ENCODE measurements at regions not wholly inside any gene's neighbourhood (a gene's known extent, or its start where the extent isn't known, plus 50 kb on each side); places are given as distances from the start of the nearest gene placed in this dataset.
"Not testable (repeated sequence)": the region's sequence is repeated elsewhere in the genome, so short reads cannot be mapped to it uniquely, and the experiment has no call there.

DNA sequence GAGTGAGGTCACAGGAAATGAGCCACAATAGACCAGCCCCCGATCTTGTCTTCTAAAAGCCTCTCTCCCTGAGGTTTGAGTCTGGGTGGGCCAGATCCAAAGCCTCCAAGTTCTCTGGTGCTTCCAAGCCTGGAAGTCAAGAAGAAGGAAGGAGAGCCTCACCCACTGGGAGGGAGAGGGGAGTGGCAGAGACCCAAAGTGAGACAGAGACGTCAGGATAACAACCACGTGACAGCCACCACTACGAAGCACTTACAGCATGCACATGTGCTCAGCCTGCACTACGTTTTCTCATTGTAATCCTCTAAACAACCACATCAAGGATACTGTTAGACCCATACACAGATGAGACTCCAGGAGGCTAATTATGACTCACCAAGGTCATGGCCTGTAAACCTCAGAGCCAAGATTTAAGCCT, 197.3 kb upstream of the LINGO1 start:
- TF ChIP-seq, protein P1, sequence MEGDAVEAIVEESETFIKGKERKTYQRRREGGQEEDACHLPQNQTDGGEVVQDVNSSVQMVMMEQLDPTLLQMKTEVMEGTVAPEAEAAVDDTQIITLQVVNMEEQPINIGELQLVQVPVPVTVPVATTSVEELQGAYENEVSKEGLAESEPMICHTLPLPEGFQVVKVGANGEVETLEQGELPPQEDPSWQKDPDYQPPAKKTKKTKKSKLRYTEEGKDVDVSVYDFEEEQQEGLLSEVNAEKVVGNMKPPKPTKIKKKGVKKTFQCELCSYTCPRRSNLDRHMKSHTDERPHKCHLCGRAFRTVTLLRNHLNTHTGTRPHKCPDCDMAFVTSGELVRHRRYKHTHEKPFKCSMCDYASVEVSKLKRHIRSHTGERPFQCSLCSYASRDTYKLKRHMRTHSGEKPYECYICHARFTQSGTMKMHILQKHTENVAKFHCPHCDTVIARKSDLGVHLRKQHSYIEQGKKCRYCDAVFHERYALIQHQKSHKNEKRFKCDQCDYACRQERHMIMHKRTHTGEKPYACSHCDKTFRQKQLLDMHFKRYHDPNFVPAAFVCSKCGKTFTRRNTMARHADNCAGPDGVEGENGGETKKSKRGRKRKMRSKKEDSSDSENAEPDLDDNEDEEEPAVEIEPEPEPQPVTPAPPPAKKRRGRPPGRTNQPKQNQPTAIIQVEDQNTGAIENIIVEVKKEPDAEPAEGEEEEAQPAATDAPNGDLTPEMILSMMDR (conservative IDR thresholded peaks at IDR 0.05; ENCODE audit: control insufficient read depth, insufficient read depth, low read depth, low read length), result no peak
- H3K4me3 ChIP-seq (ENCODE audit: control insufficient read depth, low read depth, low read length), result no peak overlapping the region
- DNase-seq (ENCODE audit: low read depth), result peak; percentile 96

DNA sequence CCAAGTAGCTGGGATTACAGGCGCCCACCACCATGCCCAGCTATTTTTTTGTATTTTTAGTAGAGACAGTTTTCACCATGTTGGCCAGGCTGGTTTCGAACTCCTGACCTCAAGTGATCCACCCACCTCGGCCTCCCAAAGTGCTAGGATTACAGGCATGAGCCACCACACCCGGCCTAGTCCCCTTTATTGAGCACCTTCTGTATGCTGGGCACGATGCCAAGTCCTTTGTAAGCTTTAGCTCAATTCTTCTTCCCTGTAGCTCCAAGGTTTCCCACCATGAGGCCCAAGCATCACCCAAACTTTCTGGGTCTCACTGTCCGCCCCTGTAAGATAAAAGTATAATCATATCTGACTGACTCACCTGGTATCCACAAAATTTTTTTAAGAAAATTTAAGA, 196.6 kb upstream of the LINGO1 start:
- not testable (repeated sequence) for H3K4me3 ChIP-seq (ENCODE audit: control insufficient read depth, low read depth, low read length); DNase-seq (ENCODE audit: low read depth)

DNA sequence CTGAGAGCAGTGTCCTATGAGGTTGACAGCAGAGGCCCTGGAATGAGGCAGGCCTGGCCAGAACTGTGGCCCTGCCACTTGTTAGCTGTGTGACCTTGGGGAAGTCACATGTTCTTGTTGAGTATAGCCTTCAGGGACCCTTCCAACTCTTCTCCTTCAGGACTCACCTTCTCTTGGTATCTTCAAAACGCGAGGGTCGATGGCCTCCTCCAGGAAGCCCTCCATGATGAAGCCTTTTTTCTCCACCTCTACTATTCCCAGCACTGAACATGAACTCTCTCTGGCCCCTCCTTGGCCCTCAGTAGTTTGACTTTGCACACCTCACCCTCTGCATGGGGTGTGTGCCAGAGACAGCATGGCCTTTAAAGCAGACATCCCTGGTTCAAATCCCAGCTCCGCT, 195.1 kb upstream of the LINGO1 start:
- TF ChIP-seq, protein P1 (conservative IDR thresholded peaks at IDR 0.05; ENCODE audit: control insufficient read depth, insufficient read depth, low read depth, low read length), result no peak
- no peak overlapping the region for H3K4me3 ChIP-seq (ENCODE audit: control insufficient read depth, low read depth, low read length)
- no peak for DNase-seq (ENCODE audit: low read depth)

DNA sequence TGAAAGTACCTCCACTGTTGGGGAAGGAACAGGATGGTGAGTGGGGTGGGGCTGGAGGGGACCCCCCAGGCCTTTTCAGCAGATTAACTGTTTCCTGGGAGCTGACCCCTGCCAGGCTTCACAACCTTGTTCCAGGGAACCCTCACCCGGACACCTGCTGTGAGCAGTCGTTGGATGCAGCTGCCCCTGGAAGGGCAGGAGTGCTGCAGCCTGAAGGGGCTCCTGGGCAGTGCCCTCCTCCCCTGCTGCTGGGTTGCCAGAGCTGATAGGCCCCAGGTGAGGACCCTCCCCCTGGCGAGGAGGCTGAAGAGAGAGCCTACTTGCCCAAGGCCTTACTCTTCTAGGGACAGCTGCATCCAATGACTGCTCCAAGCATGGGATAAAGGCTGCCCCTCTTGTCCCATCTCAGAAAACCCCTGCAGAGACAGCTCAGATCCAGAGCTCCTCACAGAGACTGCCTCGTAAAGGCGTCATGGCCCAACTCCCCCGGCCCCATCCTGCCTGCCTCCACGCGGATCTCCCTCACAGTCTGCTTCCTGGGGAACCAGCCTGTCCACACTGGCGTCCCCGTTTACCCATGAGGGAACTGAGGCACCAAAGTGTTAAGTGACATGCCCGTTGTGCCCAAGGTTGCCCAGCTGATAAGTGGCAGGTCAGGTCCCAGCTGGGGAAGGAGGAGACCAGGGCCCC, 193.4 kb upstream of the LINGO1 start:
- H3K4me3 ChIP-seq (ENCODE audit: control insufficient read depth, low read depth, low read length), result no peak overlapping the region
- TF ChIP-seq, protein P1 (conservative IDR thresholded peaks at IDR 0.05; ENCODE audit: control insufficient read depth, insufficient read depth, low read depth, low read length), result no peak
- DNase-seq (ENCODE audit: low read depth), result no peak

DNA sequence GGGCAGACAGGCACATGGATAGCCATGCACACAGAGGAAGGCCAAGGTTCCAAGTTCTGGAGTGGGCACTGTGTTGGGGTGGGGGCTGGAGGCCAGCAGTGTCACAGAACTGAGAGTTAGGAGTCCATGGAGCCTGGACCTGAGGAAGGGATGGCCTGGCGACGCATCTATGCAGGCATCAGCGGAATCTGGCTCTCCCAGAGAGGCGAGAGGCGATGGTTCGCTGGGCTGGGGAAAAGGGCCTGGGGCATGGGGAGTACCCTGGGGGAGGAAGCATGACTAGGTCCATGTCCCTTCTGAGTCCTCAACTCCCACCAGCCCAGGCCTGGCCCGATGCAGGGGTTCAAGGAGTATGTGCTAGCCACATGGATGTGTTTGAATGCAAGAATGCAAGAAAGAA, 192.8 kb upstream of the LINGO1 start:
- no peak for DNase-seq (ENCODE audit: low read depth)
- TF ChIP-seq, protein P1 (conservative IDR thresholded peaks at IDR 0.05; ENCODE audit: control insufficient read depth, insufficient read depth, low read depth, low read length), result no peak
- no peak overlapping the region for H3K4me3 ChIP-seq (ENCODE audit: control insufficient read depth, low read depth, low read length)

DNA sequence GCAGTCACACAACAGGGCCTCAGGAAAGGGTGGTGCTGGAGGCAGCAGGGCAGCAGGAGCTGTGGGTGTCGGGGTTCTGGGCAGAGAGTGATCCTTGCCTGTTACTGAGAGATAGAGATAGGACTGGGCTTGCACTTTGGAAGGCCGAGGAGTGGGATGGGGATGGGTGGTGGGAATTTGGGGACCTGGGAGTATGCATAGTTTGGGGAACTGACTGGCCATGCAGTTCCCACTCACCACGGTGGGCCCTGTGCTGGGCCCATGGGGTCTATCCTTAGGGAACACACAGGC, 192.5 kb upstream of the LINGO1 start:
- no peak for DNase-seq (ENCODE audit: low read depth)
- TF ChIP-seq, protein P1 (conservative IDR thresholded peaks at IDR 0.05; ENCODE audit: control insufficient read depth, insufficient read depth, low read depth, low read length), result no peak
- H3K4me3 ChIP-seq (ENCODE audit: control insufficient read depth, low read depth, low read length), result no peak overlapping the region

DNA sequence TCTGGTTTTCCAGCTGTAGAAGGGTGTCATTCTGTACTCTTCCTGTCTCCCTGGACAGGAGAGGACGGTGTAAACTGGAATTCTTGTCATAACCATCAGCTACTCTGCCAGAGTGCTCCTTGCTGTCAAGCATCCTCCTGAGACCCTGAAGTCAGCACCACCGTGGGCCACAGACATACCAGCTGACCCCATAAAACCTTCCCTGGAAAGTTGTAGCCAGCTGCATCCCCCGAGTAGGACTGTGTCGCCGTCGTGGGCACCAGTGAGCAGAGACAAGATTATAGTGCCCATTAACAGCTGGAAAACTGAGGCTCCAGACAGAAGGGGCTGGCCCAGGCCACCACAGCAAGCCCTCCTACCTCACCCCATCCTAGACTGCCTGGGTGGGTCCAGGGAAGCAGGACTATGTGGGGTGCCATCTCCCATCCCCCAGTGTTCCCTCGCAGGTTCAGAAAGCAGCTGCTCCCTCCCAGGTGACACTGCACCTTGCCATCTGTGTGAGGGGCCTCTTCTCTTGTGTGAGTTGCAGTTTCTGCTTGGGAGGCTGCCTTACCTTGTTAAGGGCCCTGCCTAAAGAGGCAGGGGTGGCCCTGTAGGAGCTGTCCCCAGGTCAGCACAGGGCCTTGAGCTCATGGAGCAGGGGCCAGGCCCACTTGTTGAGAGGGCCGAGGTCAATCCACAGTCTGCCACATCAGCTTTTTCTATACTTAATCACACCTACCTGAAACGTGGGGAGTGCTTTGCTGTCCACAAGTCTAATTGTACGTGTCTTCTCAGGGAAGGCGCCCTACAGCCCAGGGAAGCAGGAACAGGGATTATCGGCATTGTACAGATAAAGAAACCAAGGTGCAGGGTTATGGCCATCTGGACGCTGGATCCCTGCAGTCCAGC, 191.9 kb upstream of the LINGO1 start:
- TF ChIP-seq, protein P1 (conservative IDR thresholded peaks at IDR 0.05; ENCODE audit: control insufficient read depth, insufficient read depth, low read depth, low read length), result no peak
- H3K4me3 ChIP-seq (ENCODE audit: control insufficient read depth, low read depth, low read length), result no peak overlapping the region
- no peak for DNase-seq (ENCODE audit: low read depth)

Data from fibroblast of mammary gland (primary cell).